ENCODE measurements at regions not wholly inside any gene's neighbourhood (a gene's known extent, or its start where the extent isn't known, plus 50 kb on each side); places are given as distances from the start of the nearest gene placed in this dataset.
"Not testable (repeated sequence)": the region's sequence is repeated elsewhere in the genome, so short reads cannot be mapped to it uniquely, and the experiment has no call there.

- H3K27ac ChIP-seq; H3K27me3 ChIP-seq; H3K36me3 ChIP-seq; intact Hi-C loops (cut with DNase I); H3K9me3 ChIP-seq; H3K4me3 ChIP-seq; DNase-seq: not testable (repeated sequence)
- H3K4me1 ChIP-seq (ENCODE audit: insufficient read depth), result peaks cover 12% of the 10 kb centered on the region
- WGBS, 3 donors, result 93 to 96% (median 94%) methylated on average over 5 to 6 of the region's 6 CpGs
Measured at GRCh38 chr4:73671348-73671747, 51.1 kb upstream of the RASSF6 start.

DNA sequence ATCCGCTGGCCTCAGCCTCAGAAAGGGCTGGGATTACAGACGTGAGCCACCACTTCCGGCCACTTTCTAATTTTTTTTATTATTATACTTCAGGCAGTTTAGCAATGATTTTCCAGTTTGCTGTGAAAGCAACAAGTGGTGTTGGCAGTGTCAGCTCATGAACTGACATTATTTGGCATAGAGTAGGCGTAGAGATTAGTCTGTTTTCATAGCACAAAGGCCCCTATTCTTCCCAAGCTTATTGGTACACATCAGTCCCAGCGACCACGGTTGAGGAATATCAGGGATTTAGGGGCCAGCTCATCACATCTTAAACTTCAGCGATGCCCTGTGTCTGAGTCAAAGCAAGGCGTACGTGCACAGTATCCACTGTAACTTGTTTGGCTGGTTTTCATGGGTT is 53.0 kb upstream of the RASSF6 start:
- Histone ChIP-seq H3K9me3 (no peaks in the 10 kb centered on the region), H3K36me3 (no peaks in the 10 kb centered on the region), H3K4me3 (no peak overlapping the region), H3K27ac (no peak overlapping the region), H3K4me1 (ENCODE audit: insufficient read depth) (peaks cover 12% of the 10 kb centered on the region), H3K27me3 (no peaks in the 10 kb centered on the region)
- DNase-seq, result no peak
- WGBS, 3 donors, result 84 to 91% (median 87%) methylated on average over 9 of the region's 9 CpGs
- TF ChIP-seq POLR2A (IDR thresholded peaks at IDR 0.05), result no peak
- TF ChIP-seq EP300 (IDR thresholded peaks at IDR 0.05), result no peak
- TF ChIP-seq, protein P1, sequence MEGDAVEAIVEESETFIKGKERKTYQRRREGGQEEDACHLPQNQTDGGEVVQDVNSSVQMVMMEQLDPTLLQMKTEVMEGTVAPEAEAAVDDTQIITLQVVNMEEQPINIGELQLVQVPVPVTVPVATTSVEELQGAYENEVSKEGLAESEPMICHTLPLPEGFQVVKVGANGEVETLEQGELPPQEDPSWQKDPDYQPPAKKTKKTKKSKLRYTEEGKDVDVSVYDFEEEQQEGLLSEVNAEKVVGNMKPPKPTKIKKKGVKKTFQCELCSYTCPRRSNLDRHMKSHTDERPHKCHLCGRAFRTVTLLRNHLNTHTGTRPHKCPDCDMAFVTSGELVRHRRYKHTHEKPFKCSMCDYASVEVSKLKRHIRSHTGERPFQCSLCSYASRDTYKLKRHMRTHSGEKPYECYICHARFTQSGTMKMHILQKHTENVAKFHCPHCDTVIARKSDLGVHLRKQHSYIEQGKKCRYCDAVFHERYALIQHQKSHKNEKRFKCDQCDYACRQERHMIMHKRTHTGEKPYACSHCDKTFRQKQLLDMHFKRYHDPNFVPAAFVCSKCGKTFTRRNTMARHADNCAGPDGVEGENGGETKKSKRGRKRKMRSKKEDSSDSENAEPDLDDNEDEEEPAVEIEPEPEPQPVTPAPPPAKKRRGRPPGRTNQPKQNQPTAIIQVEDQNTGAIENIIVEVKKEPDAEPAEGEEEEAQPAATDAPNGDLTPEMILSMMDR (IDR thresholded peaks at IDR 0.05), result no peak
- intact Hi-C loops (cut with DNase I), result no loop called here

DNA sequence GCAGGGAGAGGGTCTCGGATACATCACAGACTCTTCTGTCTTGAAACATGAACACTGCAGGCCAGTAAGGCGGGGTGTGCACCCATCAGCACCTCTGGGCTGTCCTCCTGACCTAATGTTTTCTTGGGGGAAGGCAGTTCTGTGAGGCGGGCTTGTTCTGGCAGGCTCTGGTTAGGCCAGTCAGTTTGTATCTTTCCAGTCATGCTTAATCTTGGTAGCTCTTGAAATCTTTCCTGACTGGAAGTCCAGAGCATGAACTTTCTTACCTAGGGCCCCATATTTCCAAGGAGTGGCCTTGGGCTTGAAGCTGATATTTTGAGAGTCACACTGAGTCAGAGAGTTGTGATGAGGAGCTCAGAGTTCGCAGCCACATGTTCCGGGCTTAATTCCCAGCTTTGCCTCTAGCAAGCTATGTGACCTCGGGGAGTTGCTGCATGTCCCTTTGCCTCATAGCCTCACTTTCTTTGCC is 54.2 kb upstream of the RASSF6 start:
- 85 to 90% (median 89%) methylated on average over 6 of the region's 6 CpGs for WGBS, 3 donors
- Histone ChIP-seq H3K9me3 (no peaks in the 10 kb centered on the region), H3K4me3 (no peak overlapping the region), H3K27ac (no peak overlapping the region), H3K36me3 (no peaks in the 10 kb centered on the region), H3K4me1 (ENCODE audit: insufficient read depth) (peaks cover 8% of the 10 kb centered on the region), H3K27me3 (no peaks in the 10 kb centered on the region)
- DNase-seq, result no peak
- TF ChIP-seq, protein P1 (IDR thresholded peaks at IDR 0.05), result no peak
- TF ChIP-seq EP300 (IDR thresholded peaks at IDR 0.05) (no peak), POLR2A (IDR thresholded peaks at IDR 0.05) (no peak)
- intact Hi-C loops (cut with DNase I), result no loop called here

DNA sequence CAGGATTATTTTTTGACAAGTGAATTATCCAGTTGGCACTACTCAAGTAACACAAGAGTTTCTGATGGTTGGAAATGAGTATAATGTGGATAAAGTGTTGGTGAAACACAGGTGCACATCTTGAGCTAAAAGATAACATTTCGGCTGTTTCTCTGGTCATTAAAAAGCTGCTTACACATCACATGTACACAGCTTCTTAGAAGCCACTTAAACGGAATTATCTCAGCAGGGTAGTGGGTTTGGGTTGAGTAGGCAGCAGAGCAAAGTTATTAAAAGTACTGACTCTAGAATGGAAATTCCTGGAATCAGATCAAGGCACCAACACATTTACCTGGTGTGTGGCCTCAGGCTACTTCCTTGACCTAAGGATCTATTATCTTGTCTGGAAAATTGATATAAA is 55.4 kb upstream of the RASSF6 start:
- Histone ChIP-seq H3K27ac (no peak overlapping the region), H3K9me3 (no peaks in the 10 kb centered on the region), H3K36me3 (no peaks in the 10 kb centered on the region), H3K27me3 (no peaks in the 10 kb centered on the region), H3K4me3 (no peak overlapping the region), H3K4me1 (ENCODE audit: insufficient read depth) (peaks cover 5% of the 10 kb centered on the region)
- TF ChIP-seq, protein P1 (IDR thresholded peaks at IDR 0.05), result no peak
- TF ChIP-seq POLR2A (IDR thresholded peaks at IDR 0.05), result no peak
- no peak for DNase-seq
- WGBS, 3 donors, result 69 to 81% (median 73%) methylated on average over 2 of the region's 2 CpGs
- intact Hi-C loops (cut with DNase I), result no loop called here

DNA sequence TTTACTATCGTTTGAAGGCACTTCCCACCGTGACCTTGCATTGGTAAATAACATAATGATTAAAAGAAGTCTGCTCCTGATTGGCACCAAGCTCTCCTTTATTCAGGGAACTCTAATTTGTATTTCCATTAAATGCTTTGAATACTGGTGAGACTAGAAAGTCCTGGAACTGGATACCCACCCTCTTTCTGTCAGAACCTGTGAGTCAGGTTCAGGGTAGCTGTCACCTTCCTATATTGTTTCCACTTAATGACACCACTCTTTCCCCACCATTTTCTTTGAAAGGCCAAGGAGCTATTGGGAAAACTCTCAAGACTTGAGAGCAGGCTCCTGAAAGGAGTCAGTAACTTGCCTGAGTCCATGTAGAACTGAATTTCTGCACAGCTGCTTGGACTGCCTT is 55.9 kb upstream of the RASSF6 start:
- 58 to 86% (median 71%) methylated on average over 2 of the region's 2 CpGs for WGBS, 3 donors

More for the DNA sequence above, 55.9 kb upstream of the RASSF6 start:
- H3K9me3 ChIP-seq, result no peaks in the 10 kb centered on the region
- TF ChIP-seq POLR2A (IDR thresholded peaks at IDR 0.05), result no peak
- TF ChIP-seq, protein P1 (IDR thresholded peaks at IDR 0.05), result no peak
- no peak for TF ChIP-seq EP300 (IDR thresholded peaks at IDR 0.05)
- no peak overlapping the region for H3K4me3 ChIP-seq
- no peak overlapping the region for H3K27ac ChIP-seq
- H3K4me1 ChIP-seq (ENCODE audit: insufficient read depth), result peaks cover 1% of the 10 kb centered on the region
- H3K27me3 ChIP-seq, result no peaks in the 10 kb centered on the region
- intact Hi-C loops (cut with DNase I), result no loop called here
- no peaks in the 10 kb centered on the region for H3K36me3 ChIP-seq
- no peak for DNase-seq

Data from ovary (tissue), 7 donors.